CD14-positive monocyte (primary cell): ENCODE measurements at regions not wholly inside any gene's neighbourhood (a gene's known extent, or its start where the extent isn't known, plus 50 kb on each side); places are given as distances from the start of the nearest gene placed in this dataset.

Experiments
- DNase-seq, 3 donors: peaks; one replicate each; pipeline ENCODE4 v3.0.0-alpha.2; 2011 to 2022
- H2AFZ ChIP-seq: 2 replicates; pipeline ENCODE4 v1.6.0; 2012; ENCODE audit warnings: mild to moderate bottlenecking, low read depth, low read length, inconsistent platforms; ENCODE audit not compliant: insufficient read depth, poor library complexity, severe bottlenecking
- H3K27ac ChIP-seq, 2 donors: 1 replicate in 1 of 2; 2 replicates in 1 of 2; pipeline ENCODE4 v1.5.1; 2012 to 2013; ENCODE audit warnings: low read length in 2 of 2, control low read depth in 1 of 2, inconsistent platforms in 1 of 2, low read depth in 1 of 2, mild to moderate bottlenecking in 1 of 2
- H3K27me3 ChIP-seq, 2 donors: one replicate each; pipeline versions ENCODE4 v1.6.0 to v1.6.1; 2011 to 2013; ENCODE audit warnings: low read length in 2 of 2; ENCODE audit not compliant: control insufficient read depth in 2 of 2, insufficient read depth in 2 of 2
- H3K36me3 ChIP-seq, 2 donors: replicated peaks in 1 of 2; 1 replicate in 1 of 2; 2 replicates in 1 of 2; pipeline versions ENCODE4 v1.5.1 to v1.6.1; 2012 to 2013; ENCODE audit warnings: low read length in 2 of 2, control low read depth in 1 of 2, inconsistent platforms in 1 of 2, mild to moderate bottlenecking in 1 of 2; ENCODE audit not compliant: insufficient read depth in 2 of 2, control insufficient read depth in 1 of 2
- H3K4me1 ChIP-seq, 2 donors: 1 replicate in 1 of 2; 2 replicates in 1 of 2; pipeline versions ENCODE4 v1.5.1 to v1.6.1; 2012 to 2013; ENCODE audit warnings: low read length in 2 of 2, control low read depth in 1 of 2, inconsistent platforms in 1 of 2, mild to moderate bottlenecking in 1 of 2, moderate library complexity in 1 of 2; ENCODE audit not compliant: insufficient read depth in 2 of 2, control insufficient read depth in 1 of 2
- H3K4me2 ChIP-seq: replicated peaks from 2 replicates; pipeline ENCODE3; 2012; ENCODE audit warnings: low read length, moderate library complexity, mild to moderate bottlenecking; ENCODE audit not compliant: poor library complexity, severe bottlenecking; ENCODE audit errors: extremely low read depth
- H3K4me3 ChIP-seq, 3 experiments: fragments of 200-600 bp in 1 of 3; sonication (generic) in 1 of 3; replicated peaks in 1 of 3; 1 replicate in 2 of 3; 2 replicates in 1 of 3; pipeline ENCODE4 v1.5.1; 2011 to 2013; ENCODE audit warnings: low read length in 3 of 3, mild to moderate bottlenecking in 3 of 3, control low read depth in 2 of 3, low read depth in 2 of 3, inconsistent platforms in 1 of 3, moderate library complexity in 1 of 3
- H3K79me2 ChIP-seq: 2 replicates; pipeline ENCODE4 v1.6.0; 2012; ENCODE audit warnings: mild to moderate bottlenecking, control low read depth, inconsistent platforms, low read length, moderate library complexity; ENCODE audit not compliant: insufficient read depth
- H3K9ac ChIP-seq: 2 replicates; pipeline ENCODE4 v1.6.0; 2017; ENCODE audit warnings: low read length, mild to moderate bottlenecking; ENCODE audit not compliant: insufficient read depth, poor library complexity, severe bottlenecking
- H3K9me3 ChIP-seq, 2 donors: replicated peaks in 1 of 2; 1 replicate in 1 of 2; 2 replicates in 1 of 2; pipeline versions ENCODE4 v1.5.1 to v1.6.1; 2012 to 2013; ENCODE audit warnings: low read length in 2 of 2, control low read depth in 1 of 2; ENCODE audit not compliant: control insufficient read depth in 1 of 2, insufficient read depth in 1 of 2
- H4K20me1 ChIP-seq: 2 replicates; pipeline ENCODE4 v1.6.0; 2012; ENCODE audit warnings: mild to moderate bottlenecking, low read length, control low read depth, moderate library complexity; ENCODE audit not compliant: insufficient read depth
- H3K27ac Mint-ChIP-seq, 7 donors: one replicate each; pipeline ENCODE4 v1.8.0; 2020; ENCODE audit warnings: mild to moderate bottlenecking in 7 of 7, mixed read lengths in 7 of 7, moderate library complexity in 6 of 7, inconsistent platforms in 2 of 7
- H3K27me3 Mint-ChIP-seq, 3 donors: one replicate each; pipeline ENCODE4 v1.8.0; 2021 to 2022; ENCODE audit warnings: low read depth in 3 of 3, mild to moderate bottlenecking in 3 of 3, mixed read lengths in 3 of 3, moderate library complexity in 3 of 3, inconsistent platforms in 1 of 3
- H3K36me3 Mint-ChIP-seq, 2 donors: one replicate each; pipeline ENCODE4 v1.8.0; 2020; ENCODE audit warnings: mixed read lengths in 2 of 2, inconsistent platforms in 1 of 2, mild to moderate bottlenecking in 1 of 2
- H3K4me1 Mint-ChIP-seq: one replicate; pipeline ENCODE4 v1.8.0; 2020; ENCODE audit warnings: mild to moderate bottlenecking, mixed read lengths
- H3K4me3 Mint-ChIP-seq, 2 donors: one replicate each; pipeline ENCODE4 v1.8.0; 2020; ENCODE audit warnings: mild to moderate bottlenecking in 2 of 2, mixed read lengths in 2 of 2, moderate library complexity in 1 of 2
- H3K9me3 Mint-ChIP-seq, 7 donors: one replicate each; pipeline ENCODE4 v1.8.0; 2020 to 2022; ENCODE audit warnings: mixed read lengths in 7 of 7, mild to moderate bottlenecking in 6 of 7, moderate library complexity in 6 of 7, inconsistent platforms in 2 of 7
- WGBS: methylation state at CpG from one replicate; pipeline ENCODE4 v1.1.5; 2013; ENCODE audit warnings: missing lambda C conversion rate; ENCODE audit not compliant: insufficient coverage; 5-methylcytosine and 5-hydroxymethylcytosine counted together
- intact Hi-C, 2 donors: fragments of 100-400 bp; cut with micrococcal nuclease; formaldehyde crosslinking; loops; one replicate each; pipeline versions ENCODE4 v1.15.0 to v1.15.1; 2023
- TF ChIP-seq, protein P1 (sequence below): fragments of 200-600 bp; IDR thresholded peaks from one replicate; pipeline ENCODE4 v1.8.0; 2022; ENCODE audit warnings: antibody characterized with exemption, mild to moderate bottlenecking

DNA sequence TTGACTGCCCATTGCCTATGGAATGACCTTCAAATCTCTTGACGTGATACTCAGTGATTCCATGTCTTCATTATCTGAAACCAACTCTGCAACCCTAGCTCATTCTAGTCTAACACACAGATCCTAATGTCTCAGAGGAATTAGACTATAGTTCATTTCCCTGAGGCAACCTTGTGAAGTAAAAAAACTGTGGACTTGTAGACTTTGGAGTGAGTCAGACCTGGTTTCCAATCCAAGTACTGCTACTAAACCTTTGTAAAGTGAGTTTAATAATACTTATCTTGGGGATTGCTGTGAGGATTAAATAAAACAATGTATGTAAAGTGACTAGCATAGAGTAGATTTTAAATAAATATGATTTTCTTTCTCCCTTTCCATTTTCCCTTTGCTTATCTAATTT is 226.1 kb downstream of the BLID start:
- Mint-ChIP-seq H3K9me3 (peaks cover 0 to 2% (median 0%) of the 10 kb centered on the region in 7 donors), H3K4me1 (peaks cover 81% of the 10 kb centered on the region), H3K4me3 (peak overlapping the region in 1 of 2 donors; percentile 34), H3K27ac (peak overlapping the region in 4 of 7 donors; percentile 69 to 86 (median 78)), H3K27me3 (peaks cover 2 to 3% (median 2%) of the 10 kb centered on the region in 3 donors), H3K36me3 (peaks cover 0 to 2% of the 10 kb centered on the region in 2 donors)
- H4K20me1 ChIP-seq, result no peaks in the 10 kb centered on the region
- H3K27ac ChIP-seq, result no peak overlapping the region
- H3K36me3 ChIP-seq, result no peaks in the 10 kb centered on the region
- no peaks in the 10 kb centered on the region for H3K9me3 ChIP-seq
- TF ChIP-seq, protein P1, sequence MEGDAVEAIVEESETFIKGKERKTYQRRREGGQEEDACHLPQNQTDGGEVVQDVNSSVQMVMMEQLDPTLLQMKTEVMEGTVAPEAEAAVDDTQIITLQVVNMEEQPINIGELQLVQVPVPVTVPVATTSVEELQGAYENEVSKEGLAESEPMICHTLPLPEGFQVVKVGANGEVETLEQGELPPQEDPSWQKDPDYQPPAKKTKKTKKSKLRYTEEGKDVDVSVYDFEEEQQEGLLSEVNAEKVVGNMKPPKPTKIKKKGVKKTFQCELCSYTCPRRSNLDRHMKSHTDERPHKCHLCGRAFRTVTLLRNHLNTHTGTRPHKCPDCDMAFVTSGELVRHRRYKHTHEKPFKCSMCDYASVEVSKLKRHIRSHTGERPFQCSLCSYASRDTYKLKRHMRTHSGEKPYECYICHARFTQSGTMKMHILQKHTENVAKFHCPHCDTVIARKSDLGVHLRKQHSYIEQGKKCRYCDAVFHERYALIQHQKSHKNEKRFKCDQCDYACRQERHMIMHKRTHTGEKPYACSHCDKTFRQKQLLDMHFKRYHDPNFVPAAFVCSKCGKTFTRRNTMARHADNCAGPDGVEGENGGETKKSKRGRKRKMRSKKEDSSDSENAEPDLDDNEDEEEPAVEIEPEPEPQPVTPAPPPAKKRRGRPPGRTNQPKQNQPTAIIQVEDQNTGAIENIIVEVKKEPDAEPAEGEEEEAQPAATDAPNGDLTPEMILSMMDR, result no peak
- no peak overlapping the region for H2AFZ ChIP-seq
- intact Hi-C loops, result no loop called here
- H3K4me2 ChIP-seq, result peak overlapping the region; percentile 74
- no peak for DNase-seq
- no peaks in the 10 kb centered on the region for H3K79me2 ChIP-seq
- H3K4me3 ChIP-seq, result peak overlapping the region in 1 of 3 experiments; percentile 69
- H3K4me1 ChIP-seq, result peaks cover 73 to 75% of the 10 kb centered on the region in 2 donors
- H3K9ac ChIP-seq, result no peak overlapping the region
- WGBS, result 80% methylated on average over 1 of the region's 1 CpG
- no peaks in the 10 kb centered on the region for H3K27me3 ChIP-seq

DNA sequence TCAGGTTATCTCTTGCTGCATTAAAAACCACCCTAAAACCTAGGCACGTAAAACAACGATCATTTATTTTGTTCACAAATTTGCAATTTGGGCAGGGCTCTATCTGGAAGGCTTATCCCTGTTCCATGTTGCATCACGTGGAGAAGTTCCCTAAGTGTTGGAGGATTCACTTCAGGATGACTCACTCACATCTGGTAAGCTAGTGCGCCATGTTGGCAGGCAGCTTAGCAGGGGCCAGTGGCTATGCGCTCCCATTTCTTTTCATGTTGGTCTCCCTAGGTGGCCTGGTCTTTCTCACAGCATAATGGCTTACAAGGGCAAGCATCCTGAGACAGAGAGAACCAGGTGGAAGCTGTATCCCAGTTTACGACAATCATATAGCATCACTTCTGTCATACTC is 226.8 kb downstream of the BLID start:
- Mint-ChIP-seq H3K4me1 (peaks cover 78% of the 10 kb centered on the region), H3K27ac (no peak overlapping the region), H3K9me3 (peaks cover 0 to 2% (median 0%) of the 10 kb centered on the region in 7 donors), H3K27me3 (peaks cover 0 to 3% (median 2%) of the 10 kb centered on the region in 3 donors), H3K4me3 (no peak overlapping the region), H3K36me3 (peaks cover 0 to 2% of the 10 kb centered on the region in 2 donors)
- H3K36me3 ChIP-seq, result no peaks in the 10 kb centered on the region
- intact Hi-C loops, result no loop called here
- H3K4me2 ChIP-seq, result no peak overlapping the region
- H3K79me2 ChIP-seq, result no peaks in the 10 kb centered on the region
- H3K9ac ChIP-seq, result no peak overlapping the region
- no peak overlapping the region for H3K4me3 ChIP-seq
- DNase-seq, result peak in 1 of 3 donors; percentile 50
- no peak overlapping the region for H3K27ac ChIP-seq
- H3K4me1 ChIP-seq, result peaks cover 73 to 75% of the 10 kb centered on the region in 2 donors
- no peak overlapping the region for H2AFZ ChIP-seq
- TF ChIP-seq, protein P1, result no peak
- H3K9me3 ChIP-seq, result no peaks in the 10 kb centered on the region
- H3K27me3 ChIP-seq, result no peaks in the 10 kb centered on the region
- no peaks in the 10 kb centered on the region for H4K20me1 ChIP-seq
- 95% methylated on average over 3 of the region's 6 CpGs for WGBS
